ENCODE measurements at regions not wholly inside any gene's neighbourhood (a gene's known extent, or its start where the extent isn't known, plus 50 kb on each side); places are given as distances from the start of the nearest gene placed in this dataset.

DNA sequence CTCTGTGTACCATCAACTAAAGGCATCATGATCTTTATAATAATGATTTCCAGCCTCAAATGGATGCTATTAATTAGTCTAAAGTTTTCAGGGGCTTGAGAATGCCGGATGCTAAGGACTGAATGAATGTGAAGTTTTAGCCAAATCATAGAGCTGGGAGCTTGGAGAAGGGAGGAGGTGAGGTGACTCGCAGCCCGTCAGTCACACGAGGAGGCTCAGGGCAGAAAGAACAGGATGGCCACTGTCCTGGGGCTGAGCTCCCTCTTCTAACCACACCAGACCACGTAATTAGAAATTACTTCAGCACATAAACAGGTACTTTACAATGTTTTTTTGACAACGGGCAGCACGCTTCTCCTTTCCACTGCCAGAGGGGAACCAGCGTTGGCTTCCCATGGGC lies 222.6 kb downstream of the NPR3 start:
- Mint-ChIP-seq H3K36me3 (ENCODE audit: insufficient read depth, unreplicated experiment) (no peaks in the 10 kb centered on the region), H3K27ac (ENCODE audit: unreplicated experiment) (no peak overlapping the region), H3K27me3 (ENCODE audit: unreplicated experiment) (no peaks in the 10 kb centered on the region), H3K4me3 (ENCODE audit: low read depth, unreplicated experiment) (no peak overlapping the region), H3K9me3 (ENCODE audit: low read depth, unreplicated experiment) (no peaks in the 10 kb centered on the region), H3K4me1 (ENCODE audit: low read depth, unreplicated experiment) (no peaks in the 10 kb centered on the region)
- no TSS peak for BruUV-seq (replicated peaks)
- no peak for TF ChIP-seq CTCF (IDR thresholded peaks at IDR 0.05; ENCODE audit: unreplicated experiment)
- intact Hi-C loops (cut with micrococcal nuclease; ENCODE audit: unreplicated experiment), result no loop called here
- CTCF ChIA-PET, result no interaction called here
- DNase-seq, result no peak

GRCh38 chr5:32934529-32934928 lies 223.4 kb downstream of the NPR3 start:
- no peaks in the 10 kb centered on the region for H3K9me3 Mint-ChIP-seq (ENCODE audit: low read depth, unreplicated experiment)
- intact Hi-C loops (cut with micrococcal nuclease; ENCODE audit: unreplicated experiment), result no loop called here
- no peak overlapping the region for H3K4me3 Mint-ChIP-seq (ENCODE audit: low read depth, unreplicated experiment)
- H3K4me1 Mint-ChIP-seq (ENCODE audit: low read depth, unreplicated experiment), result no peaks in the 10 kb centered on the region
- H3K27ac Mint-ChIP-seq (ENCODE audit: unreplicated experiment), result no peak overlapping the region
- no peak for TF ChIP-seq CTCF (IDR thresholded peaks at IDR 0.05; ENCODE audit: unreplicated experiment)
- no peaks in the 10 kb centered on the region for H3K36me3 Mint-ChIP-seq (ENCODE audit: insufficient read depth, unreplicated experiment)
- H3K27me3 Mint-ChIP-seq (ENCODE audit: unreplicated experiment), result no peaks in the 10 kb centered on the region
- no TSS peak for BruUV-seq (replicated peaks)
- no peak for DNase-seq
- CTCF ChIA-PET, result no interaction called here

GRCh38 chr5:32935283-32935682 lies 224.2 kb downstream of the NPR3 start:
- no TSS peak for BruUV-seq (replicated peaks)
- no peak overlapping the region for H3K27ac Mint-ChIP-seq (ENCODE audit: unreplicated experiment)
- H3K36me3 Mint-ChIP-seq (ENCODE audit: insufficient read depth, unreplicated experiment), result no peaks in the 10 kb centered on the region
- TF ChIP-seq CTCF (IDR thresholded peaks at IDR 0.05; ENCODE audit: unreplicated experiment), result no peak
- CTCF ChIA-PET, result no interaction called here
- H3K4me3 Mint-ChIP-seq (ENCODE audit: low read depth, unreplicated experiment), result no peak overlapping the region
- H3K9me3 Mint-ChIP-seq (ENCODE audit: low read depth, unreplicated experiment), result no peaks in the 10 kb centered on the region
- H3K4me1 Mint-ChIP-seq (ENCODE audit: low read depth, unreplicated experiment), result no peaks in the 10 kb centered on the region
- intact Hi-C loops (cut with micrococcal nuclease; ENCODE audit: unreplicated experiment), result no loop called here
- DNase-seq, result no peak
- no peaks in the 10 kb centered on the region for H3K27me3 Mint-ChIP-seq (ENCODE audit: unreplicated experiment)

GRCh38 chr5:32936329-32936728 lies 225.2 kb downstream of the NPR3 start:
- CTCF ChIA-PET, result no interaction called here
- Mint-ChIP-seq H3K27ac (ENCODE audit: unreplicated experiment) (no peak overlapping the region), H3K36me3 (ENCODE audit: insufficient read depth, unreplicated experiment) (no peaks in the 10 kb centered on the region)

More at GRCh38 chr5:32936329-32936728, 225.2 kb downstream of the NPR3 start:
- Mint-ChIP-seq H3K9me3 (ENCODE audit: low read depth, unreplicated experiment) (no peaks in the 10 kb centered on the region), H3K4me3 (ENCODE audit: low read depth, unreplicated experiment) (no peak overlapping the region), H3K4me1 (ENCODE audit: low read depth, unreplicated experiment) (no peaks in the 10 kb centered on the region), H3K27me3 (ENCODE audit: unreplicated experiment) (peaks cover 9% of the 10 kb centered on the region)
- no peak for DNase-seq
- intact Hi-C loops (cut with micrococcal nuclease; ENCODE audit: unreplicated experiment), result no loop called here
- no peak for TF ChIP-seq CTCF (IDR thresholded peaks at IDR 0.05; ENCODE audit: unreplicated experiment)
- BruUV-seq (replicated peaks), result no TSS peak
